ENCODE measurements at regions not wholly inside any gene's neighbourhood (a gene's known extent, or its start where the extent isn't known, plus 50 kb on each side); places are given as distances from the start of the nearest gene placed in this dataset.

GRCh38 chr6:21524201-21524600, 69.3 kb upstream of the SOX4 start:
- Histone ChIP-seq H3K4me3 (ENCODE audit: low read depth in 2 of 2, low read length in 2 of 2) (no peak overlapping the region), H3K9me3 (ENCODE audit: control insufficient read depth, insufficient read depth, low read depth, low read length) (no peaks in the 10 kb centered on the region), H3K4me1 (ENCODE audit: control insufficient read depth, insufficient read depth, low read length) (no peaks in the 10 kb centered on the region), H3K27me3 (ENCODE audit: control insufficient read depth, insufficient read depth, low read length) (peaks cover 10% of the 10 kb centered on the region), H3K36me3 (ENCODE audit: control insufficient read depth, insufficient read depth, low read length) (no peaks in the 10 kb centered on the region), H3K27ac (ENCODE audit: low read length) (no peak overlapping the region)
- in situ Hi-C loops (cut with HindIII; ENCODE audit: low pct_unique_long_range_greater_than_20kb, low sequenced_read_pairs), result no loop called here
- CTCF ChIA-PET, result no interaction called here
- ATAC-seq (no peak), DNase-seq (ENCODE audit: low read depth, low spot score) (no peak)
- POLR2A ChIA-PET, result interaction anchor here (0.5 kb wide), 1 partner anchor 228 kb away, joined by 4 read pairs; no protein-coding TSS in a partner anchor
- TF ChIP-seq CTCF (IDR thresholded peaks at IDR 0.05) (no peak), POLR2AphosphoS5 (IDR thresholded peaks at IDR 0.05; ENCODE audit: low read depth, low read length) (no peak), SIN3A (IDR thresholded peaks at IDR 0.05; ENCODE audit: borderline replicate concordance, insufficient read depth, low read depth, low read length) (no peak), TCF7L2 (IDR thresholded peaks at IDR 0.05; ENCODE audit: low read depth, low read length) (no peak), REST (IDR thresholded peaks at IDR 0.05; ENCODE audit: insufficient read depth in 1 of 2, low read depth in 2 of 2, low read length in 1 of 2) (no peak)
- no TSS peak for BruUV-seq (replicated peaks)
- intact Hi-C loops (cut with micrococcal nuclease; ENCODE audit: unreplicated experiment), result no loop called here

- POLR2A ChIA-PET, result interaction anchor here (0.6 kb wide), 1 partner anchor 10 kb away, joined by 3 read pairs; no protein-coding TSS in a partner anchor
- CTCF ChIA-PET, result no interaction called here
- no peak overlapping the region for H3K4me3 ChIP-seq (ENCODE audit: low read depth in 2 of 2, low read length in 2 of 2)
- H3K9me3 ChIP-seq (ENCODE audit: control insufficient read depth, insufficient read depth, low read depth, low read length), result no peaks in the 10 kb centered on the region
- H3K27ac ChIP-seq (ENCODE audit: low read length), result no peak overlapping the region
- H3K27me3 ChIP-seq (ENCODE audit: control insufficient read depth, insufficient read depth, low read length), result peaks cover 2% of the 10 kb centered on the region
- intact Hi-C loops (cut with micrococcal nuclease; ENCODE audit: unreplicated experiment), result no loop called here
- no peak for ATAC-seq
- TF ChIP-seq CTCF (IDR thresholded peaks at IDR 0.05) (no peak), POLR2AphosphoS5 (IDR thresholded peaks at IDR 0.05; ENCODE audit: low read depth, low read length) (no peak), REST (IDR thresholded peaks at IDR 0.05; ENCODE audit: insufficient read depth in 1 of 2, low read depth in 2 of 2, low read length in 1 of 2) (no peak), TCF7L2 (IDR thresholded peaks at IDR 0.05; ENCODE audit: low read depth, low read length) (no peak), SIN3A (IDR thresholded peaks at IDR 0.05; ENCODE audit: borderline replicate concordance, insufficient read depth, low read depth, low read length) (no peak)
- H3K36me3 ChIP-seq (ENCODE audit: control insufficient read depth, insufficient read depth, low read length), result no peaks in the 10 kb centered on the region
- no peaks in the 10 kb centered on the region for H3K4me1 ChIP-seq (ENCODE audit: control insufficient read depth, insufficient read depth, low read length)
- BruUV-seq (replicated peaks), result no TSS peak
- DNase-seq (ENCODE audit: low read depth, low spot score), result no peak
- in situ Hi-C loops (cut with HindIII; ENCODE audit: low pct_unique_long_range_greater_than_20kb, low sequenced_read_pairs), result no loop called here
These were observed 66.6 kb upstream of the SOX4 start for GRCh38 chr6:21526974-21527373.
